ENCODE measurements at regions not wholly inside any gene's neighbourhood (a gene's known extent, or its start where the extent isn't known, plus 50 kb on each side); places are given as distances from the start of the nearest gene placed in this dataset.

- TF ChIP-seq CTCF (IDR thresholded peaks at IDR 0.05), result no peak
- no peak overlapping the region for H3K27ac ChIP-seq
- DNase-seq (ENCODE audit: low spot score), result no peak
Measured at GRCh38 chr13:109671919-109672318, 114.5 kb downstream of the IRS2 start.

GRCh38 chr13:109670776-109671175, 115.6 kb downstream of the IRS2 start:
- DNase-seq (ENCODE audit: low spot score), result no peak
- H3K4me3 ChIP-seq, result no peak overlapping the region
- TF ChIP-seq CTCF (IDR thresholded peaks at IDR 0.05), result no peak
- no peak overlapping the region for H3K27ac ChIP-seq

More at GRCh38 chr13:109671919-109672318, 114.5 kb downstream of the IRS2 start:
- no peak overlapping the region for H3K4me3 ChIP-seq

- no peak for DNase-seq (ENCODE audit: low spot score)
- no peak overlapping the region for H3K4me3 ChIP-seq
- TF ChIP-seq CTCF (IDR thresholded peaks at IDR 0.05), result no peak
- no peak overlapping the region for H3K27ac ChIP-seq
Measured at GRCh38 chr13:109669956-109670355, 116.4 kb downstream of the IRS2 start.

- H3K27ac ChIP-seq, result no peak overlapping the region
- no peak for DNase-seq (ENCODE audit: low spot score)
- no peak overlapping the region for H3K4me3 ChIP-seq
- TF ChIP-seq CTCF (IDR thresholded peaks at IDR 0.05), result no peak
Measured at GRCh38 chr13:109669234-109669612, 117.2 kb downstream of the IRS2 start.

- no peak overlapping the region for H3K4me3 ChIP-seq
- no peak for TF ChIP-seq CTCF (IDR thresholded peaks at IDR 0.05)
- H3K27ac ChIP-seq, result no peak overlapping the region
- no peak for DNase-seq (ENCODE audit: low spot score)
Measured at GRCh38 chr13:109668433-109669233, 117.8 kb downstream of the IRS2 start.

GRCh38 chr13:109667807-109668291, 118.5 kb downstream of the IRS2 start:
- Histone ChIP-seq H3K27ac (no peak overlapping the region), H3K4me3 (no peak overlapping the region)
- DNase-seq (ENCODE audit: low spot score), result no peak
- TF ChIP-seq CTCF (IDR thresholded peaks at IDR 0.05), result no peak

GRCh38 chr13:109667056-109667455, 119.3 kb downstream of the IRS2 start:
- no peak overlapping the region for H3K4me3 ChIP-seq
- TF ChIP-seq CTCF (IDR thresholded peaks at IDR 0.05), result no peak
- no peak overlapping the region for H3K27ac ChIP-seq
- DNase-seq (ENCODE audit: low spot score), result no peak
